NCI-H2107 treated with DMSO at 0.1 percent for 48 hours (cell line): ENCODE measurements at regions not wholly inside any gene's neighbourhood (a gene's known extent, or its start where the extent isn't known, plus 50 kb on each side); places are given as distances from the start of the nearest gene placed in this dataset.

Experiments used
- DNase-seq: peaks from one replicate; lab custom pipeline; 2025; ENCODE audit not compliant: unreplicated experiment; lab: John Stamatoyannopoulos, UW

GRCh38 chr12:14273913-14274311, 91.6 kb upstream of the ATF7IP start:
- DNase-seq: no peak

GRCh38 chr12:14275111-14275510, 90.4 kb upstream of the ATF7IP start:
- no peak for DNase-seq

GRCh38 chr12:14275886-14276285, 89.6 kb upstream of the ATF7IP start:
- DNase-seq: no peak

- no peak for DNase-seq
These were observed 87.1 kb upstream of the ATF7IP start for GRCh38 chr12:14278294-14278953.

- DNase-seq: no peak
These were observed 85.6 kb upstream of the ATF7IP start for GRCh38 chr12:14279845-14280244.

- no peak for DNase-seq
These were observed 84.6 kb upstream of the ATF7IP start for GRCh38 chr12:14280921-14281320.

- no peak for DNase-seq
These were observed 83.9 kb upstream of the ATF7IP start for GRCh38 chr12:14281539-14281938.

GRCh38 chr12:14283489-14284144, 81.9 kb upstream of the ATF7IP start:
- DNase-seq: peak; percentile 87

GRCh38 chr12:14284184-14284722, 81.2 kb upstream of the ATF7IP start:
- DNase-seq: no peak

- DNase-seq: no peak
These were observed 75.9 kb upstream of the ATF7IP start for GRCh38 chr12:14289601-14290000.

GRCh38 chr12:14290951-14291350, 74.5 kb upstream of the ATF7IP start:
- no peak for DNase-seq

GRCh38 chr12:14303661-14304155, 61.8 kb upstream of the ATF7IP start:
- no peak for DNase-seq

GRCh38 chr12:14307004-14307403, 58.5 kb upstream of the ATF7IP start:
- no peak for DNase-seq

- no peak for DNase-seq
These were observed 57.0 kb upstream of the ATF7IP start for GRCh38 chr12:14308516-14308915.

GRCh38 chr12:14310866-14311265, 54.6 kb upstream of the ATF7IP start:
- DNase-seq: no peak

GRCh38 chr12:14313379-14314138, 51.9 kb upstream of the ATF7IP start:
- no peak for DNase-seq

- no peak for DNase-seq
These were observed 50.7 kb upstream of the ATF7IP start for GRCh38 chr12:14314801-14315200.

GRCh38 chr12:14315501-14315900, 50.0 kb upstream of the ATF7IP start:
- no peak for DNase-seq
